ENCODE measurements at regions not wholly inside any gene's neighbourhood (a gene's known extent, or its start where the extent isn't known, plus 50 kb on each side); places are given as distances from the start of the nearest gene placed in this dataset.

- ChIA-PET RAD21 (ENCODE audit: low non-redundant PET in 1 of 2, low total read pairs in 2 of 2, uncharacterized antibody in 2 of 2, unreplicated experiment in 2 of 2) (no interaction called here), POLR2A (no interaction called here), CTCF (no interaction called here)
- no peaks in the 10 kb centered on the region for H3K27me3 ChIP-seq (ENCODE audit: insufficient read depth, low read length)
- no peak overlapping the region for H3K9ac ChIP-seq (ENCODE audit: low read length)
- H3K27ac ChIP-seq (ENCODE audit: low read depth, low read length), result no peak overlapping the region
- H3K4me2 ChIP-seq (ENCODE audit: low read length), result no peak overlapping the region
- no TSS peak for BruUV-seq (replicated peaks)
- H3K36me3 ChIP-seq (ENCODE audit: control insufficient read depth in 1 of 2, insufficient read depth in 2 of 2, low read length in 2 of 2), result no peaks in the 10 kb centered on the region
- intact Hi-C loops (cut with micrococcal nuclease), result no loop called here
- H4K20me1 ChIP-seq (ENCODE audit: insufficient read depth), result no peaks in the 10 kb centered on the region
- TF ChIP-seq CBX3 (IDR thresholded peaks at IDR 0.05; ENCODE audit: low read depth) (no peak), ZBTB33 (IDR thresholded peaks at IDR 0.05; ENCODE audit: extremely low read depth, insufficient replicate concordance, low read length) (no peak), YY1 (IDR thresholded peaks at IDR 0.05; ENCODE audit: extremely low read depth, insufficient replicate concordance, low read depth, low read length) (no peak), SIN3A (IDR thresholded peaks at IDR 0.05; ENCODE audit: low read depth) (no peak), ZNF274 (IDR thresholded peaks at IDR 0.05; ENCODE audit: low read depth, low read length) (no peak), ATF3 (IDR thresholded peaks at IDR 0.05) (no peak), JUND (IDR thresholded peaks at IDR 0.05) (no peak), POLR2A (IDR thresholded peaks at IDR 0.05; ENCODE audit: borderline replicate concordance, extremely low read depth, insufficient read depth, insufficient read length) (no peak), ELF1 (IDR thresholded peaks at IDR 0.05; ENCODE audit: borderline replicate concordance, low read depth) (no peak), MAX (IDR thresholded peaks at IDR 0.05) (no peak), EZH2 (IDR thresholded peaks at IDR 0.05) (no peak), ZFX (IDR thresholded peaks at IDR 0.05) (no peak)
- H3K4me3 ChIP-seq (replicated peaks in 1 of 2; ENCODE audit: low read depth in 1 of 2, low read length in 2 of 2), result no peak overlapping the region
- ATAC-seq (no peak), DNase-seq (ENCODE audit: low read depth, low spot score) (no peak)
- H3K4me1 ChIP-seq (ENCODE audit: control insufficient read depth in 1 of 2, insufficient read depth in 2 of 2, low read length in 2 of 2), result peaks cover 0 to 4% of the 10 kb centered on the region in 2 experiments; a peak in 1 of 4 replicates
- no peaks in the 10 kb centered on the region for H3K79me2 ChIP-seq (ENCODE audit: insufficient read depth, low read length)
- no peaks in the 10 kb centered on the region for H3K9me2 ChIP-seq (ENCODE audit: insufficient read depth)
- no peak overlapping the region for H2AFZ ChIP-seq (ENCODE audit: low read depth, low read length, poor library complexity, severe bottlenecking)
- H3K9me3 ChIP-seq (ENCODE audit: control insufficient read depth in 1 of 2, insufficient read depth in 1 of 2, low read depth in 1 of 2, low read length in 2 of 2), result no peaks in the 10 kb centered on the region
Measured at GRCh38 chr1:234892642-234893041, 236.0 kb downstream of the TOMM20 start.
